ENCODE measurements at regions not wholly inside any gene's neighbourhood (a gene's known extent, or its start where the extent isn't known, plus 50 kb on each side); places are given as distances from the start of the nearest gene placed in this dataset.

DNA sequence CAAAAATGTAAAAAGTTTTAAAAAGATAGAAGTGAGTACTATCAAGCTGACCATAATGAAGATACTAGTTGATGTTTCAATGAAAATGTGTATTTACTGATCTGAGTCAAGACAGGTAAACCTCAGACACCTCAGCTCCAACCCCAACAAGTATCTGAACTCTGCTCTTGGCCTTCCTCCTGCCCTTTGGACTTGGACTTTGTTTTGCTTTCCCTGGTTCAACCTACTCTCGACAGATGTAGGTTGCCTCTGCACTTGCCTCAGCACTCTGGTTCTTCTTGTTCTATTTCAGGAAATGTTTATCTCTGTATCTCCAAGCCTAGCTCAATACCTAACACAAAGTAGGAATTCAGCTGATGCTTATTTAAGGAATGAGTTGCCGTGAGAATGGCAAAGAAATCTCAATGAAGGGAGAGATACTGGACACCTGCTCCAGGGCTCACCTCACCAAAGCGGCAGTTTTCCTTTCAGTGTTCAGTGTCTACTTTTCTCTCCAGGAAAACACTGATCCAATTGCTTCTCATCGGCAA, 248.8 kb upstream of the CTAGE1 start:
- TF ChIP-seq CTCF (IDR thresholded peaks at IDR 0.05): no peak
- TF ChIP-seq POLR2A (IDR thresholded peaks at IDR 0.05): no peak

Data from lower leg skin (tissue), 3 donors.